H7 (cell line): ENCODE measurements at regions not wholly inside any gene's neighbourhood (a gene's known extent, or its start where the extent isn't known, plus 50 kb on each side); places are given as distances from the start of the nearest gene placed in this dataset.
"Not testable (repeated sequence)": the region's sequence is repeated elsewhere in the genome, so short reads cannot be mapped to it uniquely, and the experiment has no call there.

Experiments
- DNase-seq: peaks from one replicate; pipeline ENCODE4 v3.0.0; 2012
- H3K27me3 ChIP-seq: 2 replicates; pipeline ENCODE4 v1.6.0; 2011; ENCODE audit warnings: mild to moderate bottlenecking, low read length; ENCODE audit not compliant: control insufficient read depth, insufficient read depth
- H3K36me3 ChIP-seq: replicated peaks from 2 replicates; pipeline ENCODE4 v1.5.1; 2011; ENCODE audit warnings: low read length; ENCODE audit not compliant: control insufficient read depth, insufficient read depth
- H3K4me3 ChIP-seq: 2 replicates; pipeline ENCODE4 v1.5.1; 2011; ENCODE audit warnings: low read depth, mild to moderate bottlenecking, control low read depth, low read length, moderate library complexity; ENCODE audit not compliant: insufficient read depth

DNA sequence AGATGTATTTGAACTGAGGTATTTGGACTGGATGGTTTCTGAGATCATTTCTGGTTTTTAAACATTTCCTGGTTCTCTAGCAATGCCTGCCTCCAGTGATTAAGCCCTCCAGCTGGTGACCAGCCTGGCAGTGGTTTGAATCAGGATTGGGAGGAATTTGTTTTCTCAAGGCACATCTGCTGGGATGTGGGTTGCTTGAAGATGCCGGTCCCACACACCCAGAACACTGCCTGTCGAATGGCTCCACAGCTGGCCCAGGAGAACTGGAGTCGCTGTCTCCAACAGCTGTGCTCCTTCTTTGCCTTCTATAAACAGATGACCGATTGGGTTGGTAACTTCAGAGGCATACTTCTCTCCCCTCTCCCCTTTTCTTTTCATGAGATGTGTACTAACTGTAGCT lies 258.0 kb upstream of the DDHD1 start:
- Histone ChIP-seq H3K4me3 (no peak overlapping the region), H3K36me3 (no peaks in the 10 kb centered on the region), H3K27me3 (no peaks in the 10 kb centered on the region)
- no peak for DNase-seq

DNA sequence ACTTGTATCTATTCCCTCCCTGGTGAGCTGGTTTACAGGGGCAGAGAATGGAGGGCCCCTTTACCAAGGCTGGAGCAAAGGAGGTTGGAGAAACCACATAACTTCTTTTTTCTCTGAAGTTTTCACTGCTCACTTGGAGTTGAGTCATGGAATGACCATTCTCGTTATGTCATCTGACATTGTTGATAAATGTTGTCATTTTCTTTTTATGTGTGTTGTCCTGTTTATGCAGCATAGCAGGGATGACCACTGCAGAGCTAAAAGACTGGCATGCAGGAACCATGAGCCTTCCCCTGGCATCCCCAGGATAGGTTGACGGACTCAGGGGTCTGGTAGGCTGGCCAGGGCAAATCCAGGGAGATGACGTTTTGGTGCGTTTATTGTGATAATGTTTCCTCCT lies 256.8 kb upstream of the DDHD1 start:
- H3K36me3 ChIP-seq, result no peaks in the 10 kb centered on the region
- no peak for DNase-seq
- no peak overlapping the region for H3K4me3 ChIP-seq
- no peaks in the 10 kb centered on the region for H3K27me3 ChIP-seq

DNA sequence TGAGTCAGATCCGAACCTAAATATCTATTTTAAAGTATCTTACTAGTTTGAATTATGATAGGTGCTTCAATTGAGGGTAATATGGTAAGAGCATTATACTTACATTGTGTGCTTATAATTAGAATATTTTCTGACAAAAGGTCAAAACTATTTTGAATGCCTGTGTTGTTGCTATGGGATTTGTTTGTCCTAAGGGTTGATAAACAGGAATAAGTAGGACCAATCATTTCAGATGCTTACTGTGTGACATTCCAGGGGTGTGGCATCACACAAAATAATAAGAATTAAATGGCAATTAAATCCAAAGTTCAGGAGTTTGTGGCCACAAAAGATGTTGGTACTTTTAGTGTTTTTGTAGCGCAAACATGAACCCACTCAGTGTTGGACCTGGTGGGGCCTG lies 256.2 kb upstream of the DDHD1 start:
- no peaks in the 10 kb centered on the region for H3K36me3 ChIP-seq
- H3K4me3 ChIP-seq, result no peak overlapping the region
- DNase-seq, result no peak
- H3K27me3 ChIP-seq, result no peaks in the 10 kb centered on the region

DNA sequence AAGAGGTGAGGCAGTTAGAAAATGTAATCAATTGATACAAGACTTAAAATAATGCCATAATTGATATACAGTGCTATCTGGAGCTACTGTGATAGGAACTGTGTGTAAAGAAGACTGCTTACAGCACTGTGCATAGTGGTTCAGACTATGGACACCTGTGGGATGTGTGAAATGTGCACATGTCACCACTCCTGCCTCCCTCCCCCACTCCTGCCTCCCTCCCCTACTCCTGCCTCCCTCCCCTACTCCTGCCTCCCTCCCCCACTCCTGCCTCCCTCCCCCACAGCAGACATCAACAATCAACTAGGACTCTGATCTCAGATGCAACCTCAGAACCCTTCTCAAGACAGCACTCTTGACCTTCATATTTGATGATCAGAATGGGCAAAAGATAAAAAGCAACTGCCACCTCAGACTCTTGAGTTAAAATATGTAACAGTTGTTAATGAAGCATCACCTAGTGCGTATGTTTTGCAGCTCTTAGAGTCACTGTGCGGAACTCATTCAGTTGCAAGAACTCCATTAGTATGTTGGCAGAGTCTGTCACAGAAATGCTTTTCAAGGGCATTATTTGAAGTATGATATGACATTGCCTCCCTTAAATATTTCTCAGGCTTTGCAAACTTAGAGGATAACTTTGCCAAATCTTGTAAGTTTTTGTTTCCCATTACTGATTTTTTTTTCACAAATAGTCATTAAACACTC lies 255.2 kb upstream of the DDHD1 start:
- H3K4me3 ChIP-seq, result no peak overlapping the region
- no peaks in the 10 kb centered on the region for H3K27me3 ChIP-seq
- no peaks in the 10 kb centered on the region for H3K36me3 ChIP-seq
- DNase-seq, result no peak

DNA sequence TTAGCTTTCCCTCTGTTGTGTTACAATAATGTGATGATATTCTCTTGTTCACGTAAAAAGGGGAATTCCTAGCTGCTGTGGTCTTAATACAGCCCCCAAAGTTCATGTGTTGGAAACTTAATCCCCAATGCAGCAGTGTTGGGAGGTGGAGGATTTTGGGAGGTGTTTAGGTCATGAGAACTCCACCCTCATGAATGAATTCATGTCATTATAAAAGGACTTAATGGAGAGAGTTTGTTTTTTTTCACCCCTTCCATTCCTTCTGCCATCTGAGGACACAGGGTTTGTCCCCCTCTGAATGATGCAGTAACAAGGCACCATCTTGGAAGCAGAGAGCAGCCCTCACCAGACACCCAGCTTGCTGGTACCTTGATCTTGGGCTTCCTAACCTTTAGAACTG lies 253.4 kb upstream of the DDHD1 start:
- no peaks in the 10 kb centered on the region for H3K36me3 ChIP-seq
- no peak overlapping the region for H3K4me3 ChIP-seq
- no peak for DNase-seq
- H3K27me3 ChIP-seq, result no peaks in the 10 kb centered on the region

DNA sequence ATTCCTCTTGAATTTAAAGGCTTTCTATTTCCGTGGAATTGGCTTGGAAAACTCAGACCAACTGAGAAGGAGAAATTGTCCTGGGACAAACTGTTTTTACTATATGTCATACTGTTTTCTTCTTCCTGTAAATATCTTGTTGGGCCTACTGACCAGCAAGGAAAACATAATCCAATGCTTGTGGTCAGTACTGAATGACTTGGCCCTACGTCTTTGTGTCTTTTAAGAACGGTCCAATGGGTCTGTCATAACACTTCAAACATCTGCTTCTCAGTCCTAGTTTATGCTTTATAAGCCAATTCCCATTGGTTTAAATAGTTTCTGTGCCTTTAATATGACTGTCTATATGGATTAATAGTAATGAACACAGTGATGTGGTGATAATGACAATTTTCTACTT lies 248.5 kb upstream of the DDHD1 start:
- no peaks in the 10 kb centered on the region for H3K27me3 ChIP-seq
- H3K36me3 ChIP-seq, result no peaks in the 10 kb centered on the region
- no peak overlapping the region for H3K4me3 ChIP-seq
- no peak for DNase-seq

DNA sequence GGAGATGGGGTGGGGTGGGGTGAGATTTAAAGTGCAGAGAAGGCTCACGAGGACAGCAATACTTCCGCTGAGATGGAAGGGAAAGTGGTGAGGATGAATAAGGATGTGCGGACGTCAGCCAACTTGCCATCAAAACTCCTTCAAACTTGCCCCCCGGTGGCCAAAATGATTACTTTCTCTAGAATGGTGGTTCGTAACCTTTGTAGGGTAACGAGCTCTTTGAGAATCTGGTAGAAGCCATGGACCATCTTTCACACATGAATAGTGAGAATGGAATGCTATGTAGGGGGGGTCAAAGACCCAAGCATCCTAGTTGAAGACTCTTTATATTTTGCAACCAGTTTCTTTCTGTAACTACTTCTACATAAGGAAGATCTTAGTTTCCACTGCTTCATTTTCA lies 245.9 kb upstream of the DDHD1 start:
- peak; percentile 42 for DNase-seq
- H3K4me3 ChIP-seq, result no peak overlapping the region
- H3K36me3 ChIP-seq, result no peaks in the 10 kb centered on the region
- no peaks in the 10 kb centered on the region for H3K27me3 ChIP-seq

DNA sequence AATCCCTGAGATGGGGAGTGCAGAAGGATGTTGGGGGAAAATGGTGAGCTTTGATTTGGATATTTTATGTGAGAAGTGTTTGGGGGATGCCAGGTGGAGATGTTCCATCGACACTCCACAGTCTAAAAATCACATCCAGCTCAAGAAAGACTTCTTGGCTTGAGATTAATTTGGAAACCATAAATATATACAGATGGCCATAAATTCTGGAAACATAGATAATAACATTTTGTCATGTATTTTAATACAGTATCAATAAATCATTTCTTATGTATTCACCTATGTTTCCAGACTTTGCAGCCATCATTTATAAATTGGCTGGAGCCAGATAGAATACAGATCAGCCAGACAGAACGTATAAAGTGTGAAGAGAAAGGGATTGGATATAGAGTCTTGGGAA lies 245.5 kb upstream of the DDHD1 start:
- no peak overlapping the region for H3K4me3 ChIP-seq

DNA sequence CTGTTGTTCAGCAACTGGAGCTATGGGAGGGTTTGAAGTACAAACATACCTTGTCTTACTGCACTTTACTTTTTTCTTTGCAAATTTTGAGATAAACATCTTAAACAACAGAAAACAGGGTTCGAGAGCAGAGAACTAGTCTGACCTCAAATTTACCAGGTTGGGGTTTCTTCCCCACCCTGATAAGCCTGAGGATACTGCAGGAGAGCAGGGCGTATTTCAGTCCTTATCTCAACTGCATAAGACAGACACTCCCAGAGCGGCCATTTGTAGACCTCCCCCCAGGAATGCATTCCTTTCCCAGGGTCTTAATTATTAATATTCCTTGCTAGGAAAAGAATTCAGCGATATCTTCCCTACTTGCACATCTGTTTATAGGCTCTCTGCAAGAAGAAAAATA lies 242.1 kb upstream of the DDHD1 start:
- not testable (repeated sequence) for DNase-seq, H3K36me3 ChIP-seq, H3K27me3 ChIP-seq, H3K4me3 ChIP-seq

More for the DNA sequence above, 245.5 kb upstream of the DDHD1 start:
- no peaks in the 10 kb centered on the region for H3K27me3 ChIP-seq
- H3K36me3 ChIP-seq, result no peaks in the 10 kb centered on the region
- no peak for DNase-seq

DNA sequence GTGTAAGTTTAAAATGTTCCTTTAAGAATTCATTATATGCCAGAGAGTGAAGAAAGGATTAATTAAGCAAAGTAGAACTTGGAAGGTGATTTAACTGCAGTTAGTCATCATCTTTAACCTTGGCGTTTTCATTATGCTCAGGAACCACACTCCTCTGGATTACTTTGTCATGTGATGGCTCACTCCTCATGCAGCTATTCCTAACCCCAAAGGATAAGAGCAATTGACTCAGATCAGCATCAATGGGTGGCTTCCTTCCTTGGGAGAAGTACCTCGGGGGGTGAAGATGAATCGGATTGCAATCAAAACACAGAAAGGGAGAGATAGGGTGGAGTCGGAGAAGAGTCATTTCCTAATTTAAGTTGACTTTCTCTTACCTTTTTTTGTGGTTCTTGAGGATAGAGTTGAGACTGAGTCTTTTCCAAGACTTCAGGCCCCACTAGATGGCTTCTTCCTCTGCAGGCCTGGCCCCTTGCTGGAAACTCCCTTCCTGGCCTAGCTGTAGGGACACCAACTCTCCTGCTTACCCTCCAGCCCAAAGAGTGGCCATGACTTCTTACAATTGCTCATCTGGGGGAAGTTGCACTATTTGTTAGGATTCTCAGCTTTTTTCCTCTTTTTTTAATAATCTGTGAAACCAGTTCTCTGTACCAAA lies 238.6 kb upstream of the DDHD1 start:
- H3K36me3 ChIP-seq, result no peaks in the 10 kb centered on the region
- no peaks in the 10 kb centered on the region for H3K27me3 ChIP-seq
- H3K4me3 ChIP-seq, result no peak overlapping the region
- no peak for DNase-seq

DNA sequence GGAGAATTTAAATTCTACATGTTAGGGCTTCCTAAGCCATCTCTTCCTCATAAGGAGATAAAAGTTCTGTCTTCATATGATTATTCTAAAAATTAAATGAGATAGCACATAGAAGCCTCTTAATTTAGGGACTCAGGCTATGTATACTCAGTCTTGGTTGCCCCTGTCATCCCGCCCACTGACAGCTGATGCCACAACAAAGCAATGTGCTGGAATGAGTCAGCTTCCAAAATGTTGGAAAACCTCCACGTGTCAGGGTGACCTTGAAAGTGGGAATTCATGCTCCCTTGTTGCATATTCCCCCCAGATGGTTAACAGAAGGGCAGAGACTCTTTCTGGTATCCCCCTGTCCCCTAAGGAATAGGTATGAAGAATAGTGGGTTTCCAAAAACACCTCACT lies 238.0 kb upstream of the DDHD1 start:
- Histone ChIP-seq H3K36me3 (no peaks in the 10 kb centered on the region), H3K4me3 (no peak overlapping the region), H3K27me3 (no peaks in the 10 kb centered on the region)
- no peak for DNase-seq

DNA sequence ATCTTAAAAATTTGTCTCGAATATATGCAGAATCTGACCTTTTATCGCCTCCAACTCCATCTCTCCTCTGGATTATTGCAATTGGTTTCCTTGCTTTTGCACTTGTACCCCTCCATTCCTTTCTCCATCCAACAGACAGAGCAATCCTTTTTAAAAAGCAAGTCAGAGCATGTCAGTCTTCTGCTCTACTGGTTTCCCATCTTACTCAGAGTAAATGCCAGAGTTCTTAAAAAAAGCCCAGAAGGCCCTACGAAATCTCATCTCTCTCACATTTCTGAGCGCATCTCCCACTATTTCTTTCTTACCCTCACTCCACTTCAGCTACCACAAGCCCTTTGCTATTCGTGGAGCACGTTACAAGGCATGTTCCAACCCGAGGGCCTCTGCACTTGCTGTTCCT lies 236.9 kb upstream of the DDHD1 start:
- DNase-seq, result no peak
- Histone ChIP-seq H3K36me3 (no peaks in the 10 kb centered on the region), H3K4me3 (no peak overlapping the region), H3K27me3 (no peaks in the 10 kb centered on the region)

DNA sequence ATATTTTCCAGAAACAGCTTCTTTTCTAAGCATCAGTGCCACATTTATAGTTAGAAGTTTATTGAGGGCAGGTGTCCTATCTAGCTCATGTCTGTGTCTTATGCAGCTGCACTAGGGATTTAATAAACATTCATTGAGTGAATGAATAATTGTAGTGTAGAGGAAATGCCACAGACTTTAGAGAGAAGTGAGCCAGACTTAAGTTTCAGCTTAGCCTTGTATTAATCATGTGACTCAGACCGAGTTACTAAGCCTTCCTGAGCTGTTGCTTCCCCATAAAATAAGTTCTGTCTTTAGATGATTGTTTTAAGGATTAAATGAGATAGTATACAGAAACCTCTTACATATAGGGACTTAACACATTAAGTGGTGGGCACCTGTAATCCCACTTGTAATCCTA lies 236.1 kb upstream of the DDHD1 start:
- DNase-seq, result no peak
- Histone ChIP-seq H3K27me3 (no peaks in the 10 kb centered on the region), H3K36me3 (no peaks in the 10 kb centered on the region), H3K4me3 (no peak overlapping the region)

DNA sequence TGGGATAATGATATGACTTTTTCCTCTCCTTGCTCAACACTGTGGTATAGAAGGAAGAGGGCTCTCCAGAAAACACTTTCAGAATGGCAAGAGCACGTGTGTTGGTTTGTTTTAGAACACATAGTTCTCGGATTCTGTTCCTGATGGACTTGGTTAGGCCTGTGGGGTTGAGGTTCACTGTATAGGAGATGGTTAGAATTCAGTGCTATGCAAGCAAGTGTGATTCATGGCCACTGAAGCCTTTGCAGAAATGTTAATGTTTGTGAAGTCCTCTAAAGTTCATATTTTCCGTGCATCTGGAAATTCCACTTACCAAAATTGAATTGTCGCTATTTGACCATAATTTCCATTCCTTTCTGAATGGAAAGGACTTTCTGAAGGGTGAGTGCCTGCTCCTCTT lies 233.2 kb upstream of the DDHD1 start:
- Histone ChIP-seq H3K36me3 (no peaks in the 10 kb centered on the region), H3K27me3 (no peaks in the 10 kb centered on the region), H3K4me3 (no peak overlapping the region)
- no peak for DNase-seq

DNA sequence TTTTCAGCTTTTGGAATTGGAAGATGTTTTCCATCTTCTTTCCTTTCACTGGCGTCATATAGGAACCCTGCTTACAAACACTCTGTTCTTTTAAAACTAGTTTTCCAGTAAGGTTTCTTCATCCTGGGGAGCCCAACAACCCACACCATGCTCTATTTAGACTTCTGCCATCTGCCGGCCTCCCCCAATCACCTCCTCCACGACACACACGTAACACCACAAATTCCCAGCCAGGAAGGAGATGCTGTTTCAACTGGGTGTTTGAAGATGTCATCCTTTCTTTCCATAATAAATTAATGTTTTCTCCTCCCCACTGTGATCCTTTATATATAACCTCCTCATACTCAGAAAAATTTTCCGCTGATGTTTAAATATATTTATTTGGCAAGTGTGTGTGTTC lies 231.4 kb upstream of the DDHD1 start:
- no peaks in the 10 kb centered on the region for H3K27me3 ChIP-seq
- no peak overlapping the region for H3K4me3 ChIP-seq
- no peaks in the 10 kb centered on the region for H3K36me3 ChIP-seq
- no peak for DNase-seq

DNA sequence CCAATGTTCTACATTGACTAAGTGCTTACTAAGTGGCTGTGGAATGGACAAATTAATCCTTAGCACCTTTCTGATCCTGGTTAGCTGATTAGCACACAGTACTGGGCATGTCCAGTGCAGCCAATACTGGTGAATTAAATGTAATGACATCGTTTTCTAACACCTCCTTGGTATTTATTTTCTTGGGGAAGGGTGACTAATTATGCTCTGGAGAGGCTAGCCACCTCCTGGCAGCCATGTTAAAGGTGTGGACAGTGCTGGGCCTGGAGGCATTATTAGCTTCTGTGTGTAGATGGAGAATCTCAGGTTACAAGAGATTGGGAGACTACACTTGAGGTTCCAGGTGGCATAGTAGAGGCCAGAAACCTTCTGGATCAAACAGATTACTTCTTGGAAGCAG lies 230.9 kb upstream of the DDHD1 start:
- Histone ChIP-seq H3K4me3 (no peak overlapping the region), H3K36me3 (no peaks in the 10 kb centered on the region), H3K27me3 (no peaks in the 10 kb centered on the region)
- DNase-seq, result no peak
